Activated naive CD4-positive, alpha-beta T cell treated with anti-CD3 and anti-CD28 coated beads for 36 hours (primary cell): ENCODE measurements at regions not wholly inside any gene's neighbourhood (a gene's known extent, or its start where the extent isn't known, plus 50 kb on each side); places are given as distances from the start of the nearest gene placed in this dataset.

ENCODE experiments used
- CTCF ChIA-PET: fragments of 350-600 bp; sonication (Branson Sonifier 250); formaldehyde crosslinking; loops from one replicate; lab custom pipeline; 2021; ENCODE audit warnings: antibody characterized with exemption; lab: Charles Lee
- DNase-seq: peaks from one replicate; pipeline ENCODE4 v3.0.0-alpha.2; 2020
- H3K27ac Mint-ChIP-seq: one replicate; pipeline ENCODE4 v1.8.0; 2021; ENCODE audit warnings: mild to moderate bottlenecking, mixed read lengths
- H3K27me3 Mint-ChIP-seq: one replicate; pipeline ENCODE4 v1.8.0; 2021; ENCODE audit warnings: low read depth, mixed read lengths
- H3K36me3 Mint-ChIP-seq: one replicate; pipeline ENCODE4 v1.8.0; 2021; ENCODE audit warnings: low read depth, mixed read lengths
- H3K4me1 Mint-ChIP-seq: one replicate; pipeline ENCODE4 v1.8.0; 2021; ENCODE audit warnings: low read depth, mixed read lengths
- H3K4me3 Mint-ChIP-seq: one replicate; pipeline ENCODE4 v1.8.0; 2021; ENCODE audit warnings: mild to moderate bottlenecking, moderate library complexity, mixed read lengths
- H3K9me3 Mint-ChIP-seq: one replicate; pipeline ENCODE4 v1.8.0; 2021; ENCODE audit warnings: mixed read lengths
- intact Hi-C: fragments of 100-400 bp; cut with micrococcal nuclease; formaldehyde crosslinking; loops from one replicate; pipeline ENCODE4 v1.15.1; 2023

- H3K27me3 Mint-ChIP-seq = no peaks in the 10 kb centered on the region
- DNase-seq = no peak
- H3K4me1 Mint-ChIP-seq = no peaks in the 10 kb centered on the region
- intact Hi-C loops = no loop called here
- H3K4me3 Mint-ChIP-seq = no peak overlapping the region
- no peaks in the 10 kb centered on the region for H3K9me3 Mint-ChIP-seq
- no peak overlapping the region for H3K27ac Mint-ChIP-seq
- H3K36me3 Mint-ChIP-seq = no peaks in the 10 kb centered on the region
- CTCF ChIA-PET = no interaction called here
These were observed 437.4 kb upstream of the SPRY2 start for GRCh38 chr13:80778297-80778696.

GRCh38 chr13:80757694-80758093 lies 416.8 kb upstream of the SPRY2 start:
- Mint-ChIP-seq H3K4me3 (no peak overlapping the region), H3K27me3 (no peaks in the 10 kb centered on the region), H3K36me3 (no peaks in the 10 kb centered on the region), H3K9me3 (peaks cover 3% of the 10 kb centered on the region), H3K27ac (no peak overlapping the region), H3K4me1 (no peaks in the 10 kb centered on the region)
- intact Hi-C loops = no loop called here
- DNase-seq = no peak
- CTCF ChIA-PET = no interaction called here

GRCh38 chr13:80755910-80756309 lies 415.0 kb upstream of the SPRY2 start:
- CTCF ChIA-PET = no interaction called here
- H3K27me3 Mint-ChIP-seq = no peaks in the 10 kb centered on the region
- no peaks in the 10 kb centered on the region for H3K4me1 Mint-ChIP-seq
- no peaks in the 10 kb centered on the region for H3K9me3 Mint-ChIP-seq
- H3K27ac Mint-ChIP-seq = no peak overlapping the region
- H3K4me3 Mint-ChIP-seq = no peak overlapping the region
- intact Hi-C loops = no loop called here
- H3K36me3 Mint-ChIP-seq = no peaks in the 10 kb centered on the region
- DNase-seq = no peak

GRCh38 chr13:80754441-80754840 lies 413.5 kb upstream of the SPRY2 start:
- Mint-ChIP-seq H3K27me3 (no peaks in the 10 kb centered on the region), H3K27ac (no peak overlapping the region), H3K36me3 (no peaks in the 10 kb centered on the region), H3K4me3 (no peak overlapping the region), H3K9me3 (no peaks in the 10 kb centered on the region), H3K4me1 (no peaks in the 10 kb centered on the region)
- CTCF ChIA-PET = no interaction called here
- intact Hi-C loops = no loop called here
- no peak for DNase-seq

- Mint-ChIP-seq H3K4me3 (no peak overlapping the region), H3K9me3 (no peaks in the 10 kb centered on the region), H3K27ac (no peak overlapping the region), H3K36me3 (no peaks in the 10 kb centered on the region), H3K27me3 (no peaks in the 10 kb centered on the region), H3K4me1 (no peaks in the 10 kb centered on the region)
- intact Hi-C loops = no loop called here
- DNase-seq = no peak
- CTCF ChIA-PET = no interaction called here
These were observed 412.9 kb upstream of the SPRY2 start for GRCh38 chr13:80753866-80754265.

GRCh38 chr13:80751854-80752253 lies 410.9 kb upstream of the SPRY2 start:
- H3K27ac Mint-ChIP-seq = no peak overlapping the region
- no peak overlapping the region for H3K4me3 Mint-ChIP-seq
- CTCF ChIA-PET = no interaction called here
- no peaks in the 10 kb centered on the region for H3K36me3 Mint-ChIP-seq
- intact Hi-C loops = no loop called here
- no peak for DNase-seq
- no peaks in the 10 kb centered on the region for H3K27me3 Mint-ChIP-seq
- H3K9me3 Mint-ChIP-seq = no peaks in the 10 kb centered on the region
- no peaks in the 10 kb centered on the region for H3K4me1 Mint-ChIP-seq

- Mint-ChIP-seq H3K9me3 (no peaks in the 10 kb centered on the region), H3K36me3 (no peaks in the 10 kb centered on the region), H3K27me3 (no peaks in the 10 kb centered on the region), H3K4me1 (no peaks in the 10 kb centered on the region), H3K27ac (no peak overlapping the region), H3K4me3 (no peak overlapping the region)
- CTCF ChIA-PET = no interaction called here
- no peak for DNase-seq
- intact Hi-C loops = no loop called here
These were observed 403.4 kb upstream of the SPRY2 start for GRCh38 chr13:80744147-80744914.

- CTCF ChIA-PET = no interaction called here
- Mint-ChIP-seq H3K36me3 (no peaks in the 10 kb centered on the region), H3K9me3 (peaks cover 7% of the 10 kb centered on the region), H3K27me3 (no peaks in the 10 kb centered on the region), H3K4me1 (no peaks in the 10 kb centered on the region), H3K4me3 (no peak overlapping the region), H3K27ac (no peak overlapping the region)
- no peak for DNase-seq
- intact Hi-C loops = no loop called here
These were observed 401.1 kb upstream of the SPRY2 start for GRCh38 chr13:80742033-80742432.

- Mint-ChIP-seq H3K9me3 (peaks cover 9% of the 10 kb centered on the region), H3K27me3 (no peaks in the 10 kb centered on the region), H3K4me1 (no peaks in the 10 kb centered on the region), H3K27ac (no peak overlapping the region), H3K4me3 (no peak overlapping the region), H3K36me3 (no peaks in the 10 kb centered on the region)
- intact Hi-C loops = no loop called here
- CTCF ChIA-PET = no interaction called here
- DNase-seq = no peak
These were observed 399.1 kb upstream of the SPRY2 start for GRCh38 chr13:80740071-80740470.

- CTCF ChIA-PET = no interaction called here
- H3K4me3 Mint-ChIP-seq = no peak overlapping the region
- H3K36me3 Mint-ChIP-seq = no peaks in the 10 kb centered on the region
- H3K27me3 Mint-ChIP-seq = no peaks in the 10 kb centered on the region
- intact Hi-C loops = no loop called here
- no peaks in the 10 kb centered on the region for H3K4me1 Mint-ChIP-seq
- H3K9me3 Mint-ChIP-seq = peaks cover 12% of the 10 kb centered on the region
- no peak overlapping the region for H3K27ac Mint-ChIP-seq
- no peak for DNase-seq
These were observed 396.6 kb upstream of the SPRY2 start for GRCh38 chr13:80737513-80737912.

- H3K4me3 Mint-ChIP-seq = no peak overlapping the region
- no peaks in the 10 kb centered on the region for H3K27me3 Mint-ChIP-seq
- peaks cover 4% of the 10 kb centered on the region for H3K9me3 Mint-ChIP-seq
- intact Hi-C loops = no loop called here
- CTCF ChIA-PET = no interaction called here
- H3K4me1 Mint-ChIP-seq = no peaks in the 10 kb centered on the region
- no peaks in the 10 kb centered on the region for H3K36me3 Mint-ChIP-seq
- H3K27ac Mint-ChIP-seq = no peak overlapping the region
- DNase-seq = no peak
These were observed 386.5 kb upstream of the SPRY2 start for GRCh38 chr13:80727321-80727975.

GRCh38 chr13:80726868-80727267 lies 385.9 kb upstream of the SPRY2 start:
- Mint-ChIP-seq H3K36me3 (no peaks in the 10 kb centered on the region), H3K9me3 (peaks cover 4% of the 10 kb centered on the region), H3K27ac (no peak overlapping the region), H3K4me3 (no peak overlapping the region), H3K27me3 (no peaks in the 10 kb centered on the region), H3K4me1 (no peaks in the 10 kb centered on the region)
- CTCF ChIA-PET = no interaction called here
- no peak for DNase-seq
- intact Hi-C loops = no loop called here

GRCh38 chr13:80721689-80722088 lies 380.8 kb upstream of the SPRY2 start:
- no peak overlapping the region for H3K4me3 Mint-ChIP-seq
- H3K9me3 Mint-ChIP-seq = no peaks in the 10 kb centered on the region
- no peak for DNase-seq
- no peaks in the 10 kb centered on the region for H3K4me1 Mint-ChIP-seq
- CTCF ChIA-PET = no interaction called here
- no peak overlapping the region for H3K27ac Mint-ChIP-seq
- H3K36me3 Mint-ChIP-seq = no peaks in the 10 kb centered on the region
- H3K27me3 Mint-ChIP-seq = no peaks in the 10 kb centered on the region
- intact Hi-C loops = no loop called here
